ENCODE measurements at regions not wholly inside any gene's neighbourhood (a gene's known extent, or its start where the extent isn't known, plus 50 kb on each side); places are given as distances from the start of the nearest gene placed in this dataset.

- TF ChIP-seq, protein P1, sequence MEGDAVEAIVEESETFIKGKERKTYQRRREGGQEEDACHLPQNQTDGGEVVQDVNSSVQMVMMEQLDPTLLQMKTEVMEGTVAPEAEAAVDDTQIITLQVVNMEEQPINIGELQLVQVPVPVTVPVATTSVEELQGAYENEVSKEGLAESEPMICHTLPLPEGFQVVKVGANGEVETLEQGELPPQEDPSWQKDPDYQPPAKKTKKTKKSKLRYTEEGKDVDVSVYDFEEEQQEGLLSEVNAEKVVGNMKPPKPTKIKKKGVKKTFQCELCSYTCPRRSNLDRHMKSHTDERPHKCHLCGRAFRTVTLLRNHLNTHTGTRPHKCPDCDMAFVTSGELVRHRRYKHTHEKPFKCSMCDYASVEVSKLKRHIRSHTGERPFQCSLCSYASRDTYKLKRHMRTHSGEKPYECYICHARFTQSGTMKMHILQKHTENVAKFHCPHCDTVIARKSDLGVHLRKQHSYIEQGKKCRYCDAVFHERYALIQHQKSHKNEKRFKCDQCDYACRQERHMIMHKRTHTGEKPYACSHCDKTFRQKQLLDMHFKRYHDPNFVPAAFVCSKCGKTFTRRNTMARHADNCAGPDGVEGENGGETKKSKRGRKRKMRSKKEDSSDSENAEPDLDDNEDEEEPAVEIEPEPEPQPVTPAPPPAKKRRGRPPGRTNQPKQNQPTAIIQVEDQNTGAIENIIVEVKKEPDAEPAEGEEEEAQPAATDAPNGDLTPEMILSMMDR (conservative IDR thresholded peaks at IDR 0.05; ENCODE audit: low read length): no peak
- DNase-seq (ENCODE audit: low read depth): no peak
- H3K4me3 ChIP-seq (ENCODE audit: low read length): no peak overlapping the region
Measured at GRCh38 chrX:121102101-121102500, 54.7 kb downstream of the GLUD2 start.

DNA sequence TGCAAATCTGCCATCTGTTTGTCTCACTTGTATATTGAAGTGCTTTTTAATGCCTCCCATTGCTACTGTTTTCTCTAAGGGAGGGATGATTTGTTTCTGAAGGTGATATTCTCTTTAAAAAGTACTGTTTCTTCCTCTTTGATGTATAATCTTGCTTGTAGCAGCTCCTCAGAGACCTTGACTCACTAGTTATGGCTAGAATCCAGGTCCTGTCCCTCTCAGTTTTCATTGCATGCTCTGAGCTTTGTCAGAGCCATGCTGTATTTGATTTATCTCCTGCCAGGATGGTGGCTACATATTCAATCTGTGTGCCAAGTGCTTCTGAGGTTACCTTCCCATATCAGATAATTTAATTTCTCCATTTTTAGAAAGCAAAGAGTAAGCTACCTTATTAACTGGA, 56.0 kb downstream of the GLUD2 start:
- H3K4me3 ChIP-seq (ENCODE audit: low read length): no peak overlapping the region
- DNase-seq (ENCODE audit: low read depth): no peak
- TF ChIP-seq, protein P1 (conservative IDR thresholded peaks at IDR 0.05; ENCODE audit: low read length): no peak

- DNase-seq (ENCODE audit: low read depth): no peak
- H3K4me3 ChIP-seq (ENCODE audit: low read length): no peak overlapping the region
- TF ChIP-seq, protein P1 (conservative IDR thresholded peaks at IDR 0.05; ENCODE audit: low read length): no peak
Measured at GRCh38 chrX:121106484-121107235, 59.2 kb downstream of the GLUD2 start.

DNA sequence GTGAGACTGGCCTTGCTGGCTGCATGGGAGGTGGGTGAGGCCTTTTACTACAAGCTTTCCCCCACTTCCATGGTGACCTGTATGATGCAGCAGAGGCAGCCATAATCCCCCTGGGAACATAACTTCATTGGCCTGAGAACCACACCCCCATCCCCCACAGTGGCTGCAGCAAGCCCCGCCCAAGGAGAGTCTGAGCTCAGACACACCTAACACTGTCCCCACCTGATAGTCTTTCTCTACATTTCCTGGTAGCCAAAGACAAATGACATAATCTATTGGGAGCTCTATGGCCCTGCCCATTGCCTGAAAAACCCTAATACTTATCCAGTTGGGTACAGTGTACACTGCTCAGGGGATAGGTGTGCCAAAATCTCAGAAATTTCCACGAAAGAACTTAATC, 62.6 kb downstream of the GLUD2 start:
- H3K4me3 ChIP-seq (ENCODE audit: low read length): no peak overlapping the region
- no peak for DNase-seq (ENCODE audit: low read depth)
- TF ChIP-seq, protein P1 (conservative IDR thresholded peaks at IDR 0.05; ENCODE audit: low read length): no peak

- DNase-seq (ENCODE audit: low read depth): no peak
- TF ChIP-seq, protein P1 (conservative IDR thresholded peaks at IDR 0.05; ENCODE audit: low read length): no peak
Measured at GRCh38 chrX:121110536-121110935, 63.1 kb downstream of the GLUD2 start.

GRCh38 chrX:121114691-121115090, 67.3 kb downstream of the GLUD2 start:
- H3K4me3 ChIP-seq (ENCODE audit: low read length): no peak overlapping the region
- DNase-seq (ENCODE audit: low read depth): no peak
- TF ChIP-seq, protein P1 (conservative IDR thresholded peaks at IDR 0.05; ENCODE audit: low read length): no peak

More at GRCh38 chrX:121110536-121110935, 63.1 kb downstream of the GLUD2 start:
- H3K4me3 ChIP-seq (ENCODE audit: low read length): no peak overlapping the region

Measured in AG10803 (cell line).